GM23338 (cell line): ENCODE measurements at regions not wholly inside any gene's neighbourhood (a gene's known extent, or its start where the extent isn't known, plus 50 kb on each side); places are given as distances from the start of the nearest gene placed in this dataset.

Experiments
- CTCF ChIP-seq, 2 experiments: fragments of 200-600 bp in 1 of 2; sonication (generic) in 1 of 2; conservative IDR thresholded peaks; 2 replicates each; pipeline versions ENCODE4 v1.5.1 to v1.6.1; 2016 to 2017; ENCODE audit warnings: antibody characterized with exemption in 2 of 2, low read depth in 2 of 2, mild to moderate bottlenecking in 2 of 2, moderate library complexity in 1 of 2
- ETS1 ChIP-seq: IDR thresholded peaks from 2 replicates; pipeline ENCODE4 v1.6.1; 2016; ENCODE audit warnings: antibody characterized with exemption
- EZH2 ChIP-seq: fragments of 200-600 bp; sonication (generic); IDR thresholded peaks from one replicate; pipeline ENCODE4 v1.8.0; 2017; ENCODE audit warnings: antibody characterized with exemption, mild to moderate bottlenecking, low read depth; ENCODE audit not compliant: unreplicated experiment
- EZH2phosphoT487 ChIP-seq: fragments of 200-600 bp; sonication (generic); IDR thresholded peaks from one replicate; pipeline ENCODE4 v1.8.1; 2018; ENCODE audit warnings: antibody characterized with exemption; ENCODE audit not compliant: unreplicated experiment
- POLR2AphosphoS5 ChIP-seq: IDR thresholded peaks from 2 replicates; pipeline ENCODE4 v1.6.1; 2016; ENCODE audit warnings: antibody characterized with exemption, low read depth

DNA sequence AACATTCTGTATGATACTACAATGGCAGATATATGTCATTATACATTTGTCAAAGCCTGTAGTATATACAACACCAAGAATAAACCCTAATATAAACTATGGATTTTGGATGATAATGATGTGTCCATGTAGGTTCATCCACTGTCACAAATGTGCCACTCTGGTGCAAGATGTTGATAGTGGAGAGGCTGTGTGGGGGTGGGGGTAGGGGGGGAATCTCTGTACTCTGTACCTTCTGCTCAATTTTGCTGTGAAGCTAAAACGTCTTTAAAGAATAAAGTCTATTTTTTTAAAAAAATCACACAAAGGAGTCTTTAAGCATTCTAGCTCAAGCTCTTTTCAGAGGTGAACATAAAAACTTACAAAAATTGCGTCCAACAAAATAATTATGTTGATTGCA, 88.2 kb upstream of the ABI3BP start:
- TF ChIP-seq CTCF (conservative IDR thresholded peaks at IDR 0.05; ENCODE audit: low read depth in 2 of 2) (no peak), ETS1 (no peak), EZH2 (no peak), POLR2AphosphoS5 (no peak), EZH2phosphoT487 (no peak)
